GM21526 (cell line): ENCODE measurements at regions not wholly inside any gene's neighbourhood (a gene's known extent, or its start where the extent isn't known, plus 50 kb on each side); places are given as distances from the start of the nearest gene placed in this dataset.

Experiments used
- ATAC-seq: cut with Tn5 transposase; IDR thresholded peaks from one replicate; pipeline ENCODE4 v1.9.1; 2021; ENCODE audit warnings: moderate library complexity; ENCODE audit not compliant: unreplicated experiment, low FRiP score

- no peak for ATAC-seq
Measured at GRCh38 chr16:79712276-79712675, 111.7 kb upstream of the MAF start.

- no peak for ATAC-seq
Measured at GRCh38 chr16:79707876-79708275, 107.3 kb upstream of the MAF start.

DNA sequence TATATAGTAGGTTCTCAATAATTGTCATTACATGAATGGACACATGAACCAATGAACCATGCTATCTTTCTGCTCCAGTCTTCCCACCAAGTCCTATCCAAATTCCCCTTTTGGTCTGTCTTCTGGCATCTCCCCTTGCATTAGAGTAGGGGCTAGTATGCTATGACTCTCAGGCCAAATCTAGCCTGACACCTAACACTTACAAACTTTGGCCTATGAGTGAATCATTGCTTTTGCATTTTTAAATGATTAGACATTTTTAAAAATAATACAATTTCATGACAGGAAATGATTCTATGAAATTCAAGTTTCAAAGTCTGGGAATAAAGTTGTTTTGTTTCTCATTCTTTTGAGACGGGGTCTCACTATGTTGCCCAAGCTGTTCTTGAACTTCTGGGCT lies 102.5 kb upstream of the MAF start:
- no peak for ATAC-seq

- ATAC-seq, result no peak
Measured at GRCh38 chr16:79698341-79698753, 97.8 kb upstream of the MAF start.

DNA sequence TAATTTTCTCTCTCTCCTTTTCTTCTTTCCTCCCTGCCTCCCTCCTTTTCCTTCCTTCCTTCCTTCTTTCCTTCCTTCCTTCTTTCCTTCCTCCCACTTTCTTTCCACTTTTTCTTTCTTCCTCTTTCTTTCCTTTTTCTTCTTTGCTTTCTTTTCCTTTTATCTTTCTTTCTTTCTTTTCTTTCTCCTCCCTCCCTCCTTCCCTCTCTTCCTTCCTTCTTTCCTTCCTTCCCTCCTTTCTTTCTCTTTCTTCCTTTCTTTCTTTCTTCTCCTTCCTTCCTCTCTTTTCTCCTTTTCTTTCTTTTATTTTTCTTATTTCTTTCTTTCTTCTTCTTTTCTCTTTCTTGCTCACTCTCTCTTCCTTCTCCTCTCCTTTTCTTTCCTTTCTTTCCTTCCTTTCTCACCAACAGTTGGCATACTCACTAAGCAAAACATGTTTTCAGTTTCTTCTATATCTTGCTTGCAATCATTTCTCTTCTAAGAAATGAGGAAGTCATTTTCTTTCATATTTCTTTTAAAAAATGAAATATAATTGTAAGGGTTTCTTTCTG lies 97.1 kb upstream of the MAF start:
- no peak for ATAC-seq

DNA sequence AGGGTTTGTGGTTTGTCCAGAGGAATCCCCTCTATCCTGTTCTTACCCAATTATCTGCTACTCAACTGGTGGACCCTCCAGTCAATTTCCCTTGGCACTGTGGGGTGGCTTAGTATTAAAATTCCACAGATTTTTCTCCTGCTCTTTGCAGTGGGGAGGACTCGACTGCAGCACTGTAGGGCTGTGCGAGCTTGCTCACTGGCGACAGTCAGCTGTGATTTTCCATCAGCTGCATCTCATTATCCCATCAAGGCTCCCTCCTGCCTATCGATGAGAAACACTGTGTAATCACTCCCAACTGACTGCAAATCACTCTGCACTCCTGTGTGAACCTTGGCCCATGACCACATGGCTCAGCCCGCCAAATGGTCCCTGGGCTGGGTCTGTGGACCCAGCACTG lies 90.5 kb upstream of the MAF start:
- no peak for ATAC-seq

- ATAC-seq, result no peak
Measured at GRCh38 chr16:79690159-79690558, 89.6 kb upstream of the MAF start.

- ATAC-seq, result no peak
Measured at GRCh38 chr16:79687249-79688130, 87.0 kb upstream of the MAF start.

DNA sequence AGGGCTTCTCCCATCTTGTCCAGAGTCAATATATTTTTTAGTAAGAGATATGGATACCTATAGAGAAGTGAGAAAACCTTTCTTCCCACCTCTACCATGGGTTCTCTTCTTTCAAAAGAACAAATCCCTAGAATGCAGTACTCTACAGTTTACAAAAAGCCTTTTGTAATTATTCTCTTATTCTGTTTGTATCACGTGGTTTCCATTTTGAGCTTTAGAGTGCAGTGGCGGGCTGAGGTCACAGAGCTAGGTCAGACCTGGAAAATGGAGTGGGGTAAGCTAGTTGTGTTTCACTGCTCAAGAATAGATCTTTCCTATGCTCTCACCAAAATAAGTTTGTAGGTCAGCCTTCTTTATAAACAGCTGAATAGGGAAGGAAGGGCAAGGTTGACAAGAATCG lies 85.3 kb upstream of the MAF start:
- no peak for ATAC-seq

DNA sequence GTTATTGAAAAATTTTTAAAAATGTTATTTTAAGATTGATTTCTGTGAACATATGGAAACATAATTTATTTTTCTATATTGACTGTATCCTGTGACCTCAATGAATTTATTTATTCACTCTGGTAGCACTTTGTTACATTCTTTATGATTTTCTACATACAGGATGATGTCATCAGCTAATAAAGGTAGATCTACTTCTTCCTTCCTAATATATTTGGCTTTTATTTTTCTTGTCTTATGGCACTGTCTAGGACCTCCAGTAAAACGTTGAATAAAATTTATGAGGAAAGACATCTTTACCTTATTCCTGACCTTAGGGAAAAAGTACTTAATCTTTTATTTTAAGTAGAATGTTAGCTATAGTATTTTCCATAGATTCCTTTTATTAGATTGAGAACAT lies 78.8 kb upstream of the MAF start:
- ATAC-seq, result no peak

DNA sequence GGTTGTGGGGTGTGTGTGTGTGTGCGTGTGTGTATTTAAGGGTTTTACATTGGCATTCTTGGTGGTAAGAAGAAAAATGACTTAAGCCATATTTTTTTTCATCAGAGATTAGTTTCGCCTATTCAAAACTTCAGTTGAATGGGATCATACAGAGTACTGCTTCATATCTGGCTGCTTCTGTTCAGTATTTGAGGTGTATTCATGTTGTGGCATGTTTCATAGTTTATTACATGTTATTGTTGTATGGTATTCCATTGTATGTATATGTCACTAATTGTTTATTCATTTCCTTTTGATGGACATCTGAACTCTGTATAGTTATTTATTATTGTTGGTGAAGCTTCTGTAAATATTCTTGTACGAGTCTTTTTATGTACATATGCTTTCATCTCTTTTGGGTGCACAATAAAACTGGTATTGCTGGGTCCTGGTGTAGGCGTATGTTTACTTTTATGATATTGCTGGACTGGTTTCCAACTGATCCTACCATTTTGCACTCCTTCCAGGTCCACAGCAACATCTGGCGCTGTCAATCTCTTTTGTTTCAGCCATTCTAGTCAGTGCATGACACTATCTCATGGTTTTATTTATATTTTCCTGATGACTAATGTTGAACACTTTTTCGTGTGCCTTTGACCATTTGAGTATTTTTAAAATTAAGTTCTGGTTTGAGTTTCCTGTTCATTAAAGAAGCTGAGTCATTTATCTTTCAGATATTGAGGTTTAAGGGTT lies 77.4 kb upstream of the MAF start:
- ATAC-seq, result no peak

DNA sequence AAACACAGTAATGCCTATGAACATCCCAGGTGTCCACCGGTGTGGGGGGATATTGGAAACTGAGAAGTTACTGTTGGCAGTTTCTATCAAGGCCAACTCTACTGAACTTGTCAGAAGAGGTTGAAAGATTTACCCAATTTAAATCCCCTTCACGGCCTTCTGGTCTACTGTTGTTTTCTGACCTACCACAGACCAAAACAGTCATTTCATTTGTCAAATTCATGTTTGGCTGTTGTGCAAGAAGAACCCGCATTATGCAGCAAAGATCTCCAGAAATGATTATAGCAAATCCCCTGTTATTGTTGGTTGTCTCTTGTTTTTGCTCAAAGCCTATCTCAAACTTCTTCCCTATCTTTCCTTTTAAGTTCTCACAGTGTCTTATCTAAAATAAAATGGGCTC lies 73.1 kb upstream of the MAF start:
- no peak for ATAC-seq

DNA sequence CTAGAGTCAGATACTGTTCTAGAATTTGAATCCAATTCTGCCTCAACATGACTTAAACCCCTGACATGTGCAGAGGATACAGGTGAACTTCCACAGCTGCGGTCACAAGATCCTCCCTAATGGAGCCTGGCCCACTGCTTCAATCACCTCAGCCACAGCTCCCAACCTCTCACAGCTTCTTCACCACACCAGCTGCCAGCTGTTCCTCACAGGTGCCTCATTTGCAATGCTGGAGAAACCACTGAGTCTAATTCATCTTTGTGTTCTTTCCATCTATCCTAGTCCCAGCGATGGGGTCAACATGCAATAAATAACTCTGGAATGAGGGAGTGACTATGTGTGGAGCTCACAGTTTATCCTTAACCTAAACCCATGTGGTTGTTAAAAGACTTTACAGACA lies 72.0 kb upstream of the MAF start:
- ATAC-seq, result no peak

DNA sequence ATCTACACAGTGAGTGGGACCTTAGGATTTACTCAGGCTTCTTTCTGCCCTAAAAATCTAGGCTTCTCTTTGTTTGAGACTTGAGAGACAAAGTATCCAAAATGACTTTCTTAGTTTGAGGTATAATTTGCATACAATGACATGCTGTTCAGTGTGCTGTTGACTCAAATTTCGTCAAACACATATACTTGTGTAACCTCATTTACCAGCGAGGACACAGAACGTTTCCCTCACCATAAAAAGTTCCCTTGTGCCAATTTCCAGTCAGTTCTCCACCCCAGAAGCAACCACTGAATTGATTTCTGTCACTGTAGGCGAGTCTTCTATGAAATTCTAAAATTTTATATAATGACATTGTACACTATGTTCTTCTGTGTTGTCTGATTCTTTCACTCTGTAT lies 68.0 kb upstream of the MAF start:
- no peak for ATAC-seq

- ATAC-seq, result no peak
Measured at GRCh38 chr16:79665970-79666369, 65.4 kb upstream of the MAF start.

DNA sequence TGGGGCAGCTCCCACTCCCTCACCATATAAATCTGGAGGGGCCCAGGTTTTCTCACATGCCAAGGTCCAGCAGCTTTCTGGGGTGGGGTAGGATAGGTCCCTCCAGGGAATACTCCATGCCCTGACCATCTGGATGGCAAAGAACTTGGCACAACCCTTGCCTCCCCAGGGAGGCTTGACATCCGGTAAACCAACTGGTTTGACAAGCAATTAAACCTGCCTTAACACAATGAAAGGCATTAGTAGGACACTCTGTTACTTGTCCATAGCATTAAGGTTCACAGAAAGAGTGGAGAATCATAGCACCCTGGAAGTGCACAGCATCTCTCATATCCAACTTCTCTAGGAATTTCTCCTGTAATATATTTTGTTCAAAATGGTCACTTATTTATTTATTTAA lies 63.9 kb upstream of the MAF start:
- no peak for ATAC-seq

DNA sequence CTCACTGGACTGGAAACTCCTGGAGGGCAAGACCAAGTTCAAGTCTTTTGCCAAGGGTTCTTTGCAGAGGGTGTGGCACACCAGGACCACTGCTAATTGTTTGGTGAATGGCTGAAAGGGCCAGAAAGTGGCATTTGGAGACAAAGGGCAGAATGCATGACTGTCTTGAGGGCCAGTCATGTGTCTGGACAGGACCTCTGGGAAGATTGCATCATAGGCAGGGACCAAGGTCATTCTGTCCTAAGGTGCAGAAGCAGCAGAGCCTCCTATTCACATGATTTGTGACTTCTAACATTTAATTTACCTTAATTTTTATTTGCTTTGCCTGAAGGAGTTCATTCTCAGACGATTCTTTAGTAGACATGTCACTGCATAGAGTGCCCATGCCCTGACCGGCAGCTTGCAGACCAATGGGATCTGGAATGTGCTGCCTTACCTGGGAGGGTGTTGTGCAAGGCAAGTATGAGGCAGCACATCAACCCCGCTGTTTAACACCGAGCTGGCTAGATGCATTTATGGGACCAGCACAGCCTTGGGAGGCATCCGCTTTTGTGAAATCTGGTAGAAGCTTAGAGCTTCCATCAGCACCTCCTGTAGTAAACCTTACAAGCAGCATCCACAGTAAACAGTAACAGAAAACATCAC lies 62.3 kb upstream of the MAF start:
- ATAC-seq, result no peak

- no peak for ATAC-seq
Measured at GRCh38 chr16:79662122-79662521, 61.6 kb upstream of the MAF start.

GRCh38 chr16:79661578-79661977 lies 61.0 kb upstream of the MAF start:
- no peak for ATAC-seq

- ATAC-seq, result no peak
Measured at GRCh38 chr16:79659344-79659743, 58.8 kb upstream of the MAF start.

DNA sequence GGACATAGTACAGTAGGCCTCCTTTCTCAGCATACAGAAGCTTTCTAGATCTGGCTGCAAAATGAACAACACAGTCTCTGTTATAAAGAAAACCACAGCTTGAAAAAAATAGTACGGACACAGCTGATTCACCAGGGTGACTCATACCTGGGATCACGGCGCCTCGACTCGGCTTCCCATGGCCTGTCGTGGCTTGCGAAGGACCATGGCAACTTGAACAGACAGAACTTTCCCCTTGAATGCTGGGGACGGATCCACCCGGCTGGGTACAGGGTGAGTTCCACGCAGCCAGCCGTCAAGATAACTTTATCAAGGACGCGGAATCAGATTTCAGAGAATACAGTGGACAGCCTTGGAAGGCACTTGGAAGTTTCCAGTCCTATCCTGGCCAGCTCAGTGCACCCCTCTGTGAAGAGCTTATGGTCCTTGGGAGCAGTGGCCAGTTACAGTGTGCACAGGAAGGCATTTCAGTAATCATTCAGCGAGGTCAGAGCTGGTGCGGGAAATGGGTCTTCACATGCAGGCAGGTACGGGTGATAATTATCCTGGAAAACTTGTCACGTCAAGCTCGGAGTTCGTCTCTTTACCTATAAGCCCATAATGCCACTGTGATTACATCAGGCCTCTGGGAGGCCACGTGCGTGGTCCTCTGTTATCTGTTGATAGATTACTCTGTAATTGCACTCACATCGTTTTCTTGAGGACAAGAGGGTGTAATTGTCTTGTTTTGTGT lies 57.9 kb upstream of the MAF start:
- ATAC-seq, result no peak
